HG02938 (cell line): ENCODE measurements at regions not wholly inside any gene's neighbourhood (a gene's known extent, or its start where the extent isn't known, plus 50 kb on each side); places are given as distances from the start of the nearest gene placed in this dataset.

Source experiments
- ATAC-seq: cut with Tn5 transposase; IDR thresholded peaks from one replicate; pipeline ENCODE4 v1.9.1; 2021; ENCODE audit warnings: mild to moderate bottlenecking, moderate library complexity; ENCODE audit not compliant: unreplicated experiment

- no peak for ATAC-seq
These were observed 97.9 kb downstream of the C17orf67 start for GRCh38 chr17:56735842-56736241.

GRCh38 chr17:56737421-56738161 is 96.1 kb downstream of the C17orf67 start:
- no peak for ATAC-seq

GRCh38 chr17:56739376-56739775 is 94.3 kb downstream of the C17orf67 start:
- no peak for ATAC-seq

GRCh38 chr17:56739776-56740175 is 93.9 kb downstream of the C17orf67 start:
- no peak for ATAC-seq

GRCh38 chr17:56740481-56740880 is 93.2 kb downstream of the C17orf67 start:
- no peak for ATAC-seq
